ENCODE measurements at regions not wholly inside any gene's neighbourhood (a gene's known extent, or its start where the extent isn't known, plus 50 kb on each side); places are given as distances from the start of the nearest gene placed in this dataset.

DNA sequence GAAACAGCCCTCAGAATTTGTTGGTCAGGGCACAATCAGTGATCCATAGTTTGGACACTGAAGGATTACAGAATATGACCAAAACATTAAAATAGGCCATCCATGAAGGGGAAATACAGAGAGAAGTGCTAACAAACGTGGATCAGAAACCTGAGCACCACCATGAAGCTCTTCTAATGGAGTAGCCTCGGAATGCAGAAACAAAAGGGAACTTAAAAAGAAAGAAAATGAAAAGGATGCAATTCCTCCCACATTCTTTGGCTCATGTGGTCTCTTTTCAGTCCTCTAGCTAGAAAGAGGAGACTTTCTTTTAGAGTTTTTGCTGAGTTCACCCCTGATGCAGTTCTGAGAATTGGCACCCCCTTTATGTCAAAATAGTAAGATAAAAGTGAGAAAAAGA lies 989.8 kb upstream of the B3GALT2 start:
- TF ChIP-seq, protein P1, sequence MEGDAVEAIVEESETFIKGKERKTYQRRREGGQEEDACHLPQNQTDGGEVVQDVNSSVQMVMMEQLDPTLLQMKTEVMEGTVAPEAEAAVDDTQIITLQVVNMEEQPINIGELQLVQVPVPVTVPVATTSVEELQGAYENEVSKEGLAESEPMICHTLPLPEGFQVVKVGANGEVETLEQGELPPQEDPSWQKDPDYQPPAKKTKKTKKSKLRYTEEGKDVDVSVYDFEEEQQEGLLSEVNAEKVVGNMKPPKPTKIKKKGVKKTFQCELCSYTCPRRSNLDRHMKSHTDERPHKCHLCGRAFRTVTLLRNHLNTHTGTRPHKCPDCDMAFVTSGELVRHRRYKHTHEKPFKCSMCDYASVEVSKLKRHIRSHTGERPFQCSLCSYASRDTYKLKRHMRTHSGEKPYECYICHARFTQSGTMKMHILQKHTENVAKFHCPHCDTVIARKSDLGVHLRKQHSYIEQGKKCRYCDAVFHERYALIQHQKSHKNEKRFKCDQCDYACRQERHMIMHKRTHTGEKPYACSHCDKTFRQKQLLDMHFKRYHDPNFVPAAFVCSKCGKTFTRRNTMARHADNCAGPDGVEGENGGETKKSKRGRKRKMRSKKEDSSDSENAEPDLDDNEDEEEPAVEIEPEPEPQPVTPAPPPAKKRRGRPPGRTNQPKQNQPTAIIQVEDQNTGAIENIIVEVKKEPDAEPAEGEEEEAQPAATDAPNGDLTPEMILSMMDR (IDR thresholded peaks at IDR 0.05 in 4 of 5, conservative IDR thresholded peaks at IDR 0.05 in 1 of 5): no peak
- no peak for TF ChIP-seq POLR2A (IDR thresholded peaks at IDR 0.05)
